ENCODE measurements at regions not wholly inside any gene's neighbourhood (a gene's known extent, or its start where the extent isn't known, plus 50 kb on each side); places are given as distances from the start of the nearest gene placed in this dataset.

DNA sequence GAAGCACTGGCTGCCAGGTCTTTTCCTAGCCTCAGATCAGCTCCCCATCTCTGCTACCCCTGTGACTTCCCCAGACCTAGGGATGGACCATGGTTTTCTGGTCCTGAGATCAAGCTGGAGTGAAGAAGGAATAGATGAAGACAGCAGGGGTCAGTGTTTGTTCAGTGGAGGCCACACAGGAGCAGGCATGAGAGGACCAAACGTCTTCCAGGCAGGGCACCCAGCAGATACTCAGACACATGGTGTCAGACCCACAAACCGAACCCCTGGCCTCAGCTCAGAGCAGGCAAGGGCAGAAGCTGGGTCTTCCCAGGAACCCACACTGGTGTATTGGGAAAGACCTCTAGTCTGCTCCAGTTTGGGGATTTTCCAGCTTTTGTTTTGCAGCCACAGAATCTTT is 189.7 kb downstream of the IRX5 start:
- peak; percentile 36 for DNase-seq

DNA sequence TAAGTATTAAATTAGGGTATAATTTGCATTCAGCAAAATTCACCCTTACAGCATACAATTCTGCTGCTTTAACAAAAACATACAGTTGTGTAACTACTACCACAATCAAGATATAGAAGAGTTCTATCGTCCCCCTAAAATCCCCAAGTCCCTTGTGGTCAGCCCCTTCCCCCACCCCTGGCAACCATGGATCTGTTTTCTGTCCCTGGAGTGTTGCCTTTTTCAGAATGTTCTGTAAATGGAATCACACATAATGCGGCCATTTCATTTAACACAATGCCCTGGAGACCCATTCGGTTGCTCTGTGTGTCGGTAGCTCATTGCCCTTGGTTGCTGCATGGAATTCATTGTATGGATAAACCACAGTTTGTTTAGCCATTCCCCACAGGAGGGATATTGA is 190.2 kb downstream of the IRX5 start:
- peak; percentile 46 for DNase-seq

DNA sequence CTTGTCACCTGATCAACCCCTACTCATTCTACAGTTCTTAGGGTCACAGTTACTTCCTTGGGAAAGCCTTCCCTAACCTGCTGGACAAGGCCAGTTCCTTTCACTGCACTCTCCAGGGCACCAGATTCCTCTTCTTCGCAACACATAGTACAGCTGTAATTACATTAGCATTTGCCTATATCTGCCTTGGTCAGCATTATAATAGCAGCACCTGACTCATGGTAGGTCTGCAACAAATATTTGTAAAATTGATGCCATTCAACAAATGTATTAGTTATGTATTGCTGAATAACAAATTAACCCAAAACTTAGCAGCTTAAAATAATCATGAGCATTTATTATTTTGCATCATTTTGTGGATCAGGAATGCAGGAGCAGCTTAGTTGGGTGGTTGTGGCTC is 193.0 kb downstream of the IRX5 start:
- no peak for DNase-seq

DNA sequence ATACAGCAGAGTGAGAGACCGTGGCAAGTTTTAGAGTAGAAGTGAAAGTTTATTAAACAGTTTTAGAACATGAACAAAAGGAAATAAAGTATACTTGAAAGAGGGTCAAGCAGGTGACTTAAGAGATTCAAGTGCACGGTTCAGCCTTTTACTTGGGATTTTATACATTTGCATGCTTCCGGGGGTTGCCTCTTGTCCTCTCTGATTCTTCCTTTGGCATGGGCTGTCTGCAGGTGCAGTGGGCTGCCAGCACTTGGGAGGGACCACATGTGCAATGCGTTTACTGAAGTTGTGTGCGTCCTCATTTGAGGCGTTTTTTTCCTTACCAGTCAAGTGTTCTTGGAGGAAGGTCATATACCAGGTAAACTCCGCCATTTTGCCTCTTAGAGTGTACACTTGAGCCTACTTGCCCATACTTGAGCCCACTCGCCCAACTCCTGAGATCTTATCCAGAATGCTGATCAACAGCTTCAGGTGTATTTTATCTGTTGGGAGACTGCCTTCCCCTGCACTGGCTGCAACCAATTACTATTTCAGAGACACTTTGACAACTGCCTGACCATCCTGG is 195.2 kb downstream of the IRX5 start:
- DNase-seq = no peak

DNA sequence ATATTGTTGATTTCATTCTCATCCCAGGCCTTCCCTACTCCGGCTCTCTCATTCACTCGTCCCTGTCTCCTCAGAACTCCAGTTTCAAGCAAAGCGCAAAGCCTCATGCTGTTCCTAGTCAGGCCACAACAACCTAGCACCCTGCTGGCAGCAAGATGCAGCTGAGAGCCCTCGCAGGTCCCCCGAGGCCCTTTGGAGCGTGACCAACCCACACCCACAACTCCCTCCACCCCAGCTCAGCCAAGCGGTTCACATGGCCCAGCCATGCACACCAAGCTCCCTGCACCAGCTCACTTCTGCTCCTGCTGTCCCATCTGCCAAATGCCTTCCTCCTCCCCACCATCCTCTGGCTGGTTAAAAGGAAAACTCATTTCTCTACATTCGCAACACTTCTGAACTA is 195.8 kb downstream of the IRX5 start:
- DNase-seq = no peak

DNA sequence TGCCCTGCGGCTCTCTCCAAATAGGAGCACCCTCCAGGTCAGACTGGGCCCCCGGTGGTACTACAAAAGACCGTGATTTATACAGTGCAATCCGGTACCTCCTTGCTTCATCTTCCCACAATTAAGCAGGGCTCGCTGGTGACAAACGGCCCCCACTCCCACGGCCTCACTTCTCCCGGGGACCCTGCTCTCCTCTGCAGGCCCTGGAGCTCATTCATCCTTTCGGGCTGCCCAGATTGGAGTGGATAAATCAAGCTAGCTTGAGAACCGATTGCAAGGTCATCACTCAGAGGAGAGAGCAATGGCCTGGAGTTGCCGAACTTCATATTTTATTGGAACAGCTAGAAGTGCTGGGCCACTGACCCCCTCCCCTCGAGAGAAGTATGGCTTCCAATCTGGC is 193.5 kb upstream of the IRX6 start:
- DNase-seq = no peak

DNA sequence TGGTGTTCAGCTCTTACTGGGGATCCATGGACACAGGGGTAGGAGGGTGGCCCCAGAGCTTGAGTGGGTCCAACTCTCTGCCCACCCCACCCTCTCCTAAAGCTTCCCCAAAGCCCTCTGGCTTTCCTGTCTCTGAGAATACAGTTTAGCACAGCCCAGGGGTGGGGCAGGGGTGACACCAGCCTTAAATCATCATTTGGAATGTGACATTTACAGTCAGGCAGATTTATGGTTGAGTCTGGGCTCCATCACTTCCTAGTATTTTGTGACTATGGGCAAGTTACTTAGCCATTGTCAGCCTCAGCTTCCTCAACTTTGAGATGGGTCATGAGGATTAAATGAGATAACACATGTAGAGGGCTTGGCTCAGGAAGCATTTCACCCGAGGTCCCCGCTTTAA is 193.1 kb upstream of the IRX6 start:
- no peak for DNase-seq

DNA sequence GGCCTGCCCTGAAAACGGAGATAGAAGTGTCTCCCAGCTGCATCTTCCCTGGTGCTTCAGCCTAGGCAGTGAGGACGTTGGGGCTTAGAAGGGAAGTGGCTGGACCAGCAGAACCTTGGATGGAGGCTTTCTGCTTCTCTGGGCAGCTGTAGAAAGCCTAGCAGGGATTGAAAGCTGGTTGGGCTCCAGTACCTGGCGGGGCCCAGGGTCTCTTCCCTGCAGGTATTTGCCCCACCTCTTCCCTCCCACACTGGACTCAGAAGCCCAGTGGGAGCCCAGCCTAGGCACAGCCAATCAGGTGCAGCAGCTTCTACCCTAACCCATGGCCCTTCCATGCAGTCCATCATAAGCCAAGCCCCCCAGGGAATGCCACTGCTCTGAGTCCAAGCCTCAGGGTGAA is 190.3 kb upstream of the IRX6 start:
- no peak for DNase-seq

DNA sequence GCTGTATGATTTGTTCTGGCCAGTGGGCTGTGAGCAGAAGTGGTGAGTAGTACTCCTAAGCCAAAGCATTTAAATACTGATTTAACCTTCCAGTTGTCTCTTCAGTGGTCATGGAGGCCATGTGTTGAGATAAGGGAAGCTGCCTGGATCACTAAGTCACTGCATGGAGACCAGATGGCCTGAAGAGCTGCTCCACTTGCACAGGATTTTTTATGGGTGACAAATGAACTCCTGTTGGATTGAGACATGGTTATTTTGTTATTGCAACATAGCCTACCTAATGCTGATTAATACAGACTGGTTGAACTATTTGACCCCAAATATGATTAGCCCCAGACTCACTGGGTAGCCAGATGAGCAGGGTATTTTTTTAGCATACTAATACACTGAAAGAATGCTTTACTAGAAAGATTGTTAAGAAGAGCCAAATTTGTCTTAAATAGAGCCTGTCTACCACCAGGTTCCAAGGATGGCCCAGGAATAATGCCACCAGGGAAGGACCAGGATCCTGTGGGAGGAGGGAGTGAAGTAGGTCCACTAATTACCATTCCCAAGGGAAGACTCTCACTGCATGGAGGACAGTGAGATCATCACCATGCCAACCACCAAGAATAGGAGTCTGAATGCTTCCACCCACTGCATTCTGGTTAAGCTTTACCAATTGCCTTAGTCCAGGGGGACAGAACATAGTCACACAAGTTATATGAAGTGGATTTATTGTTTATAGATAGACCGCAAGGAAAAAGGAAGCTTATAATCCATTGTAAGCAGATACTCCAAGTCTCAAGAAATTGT is 187.4 kb upstream of the IRX6 start:
- DNase-seq = no peak

DNA sequence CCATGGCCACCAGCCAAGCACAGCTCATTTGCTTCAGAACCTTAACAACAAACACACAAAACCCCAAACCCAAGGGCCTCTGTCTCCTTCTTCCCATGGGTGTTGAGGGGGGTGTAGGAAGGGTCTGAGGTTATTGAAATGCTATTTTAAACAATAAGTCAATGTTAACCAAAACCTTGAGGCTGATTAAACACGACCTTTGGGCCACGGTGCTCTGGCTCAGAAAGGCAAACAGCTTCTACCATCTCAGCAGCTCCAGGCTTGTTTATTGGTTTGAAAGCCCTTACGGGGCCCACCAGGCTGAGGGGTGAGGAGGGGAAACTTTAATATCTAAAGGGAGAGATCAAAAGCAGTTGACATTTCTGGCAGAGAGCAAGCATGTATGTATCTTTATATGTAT is 185.7 kb upstream of the IRX6 start:
- DNase-seq = no peak

DNA sequence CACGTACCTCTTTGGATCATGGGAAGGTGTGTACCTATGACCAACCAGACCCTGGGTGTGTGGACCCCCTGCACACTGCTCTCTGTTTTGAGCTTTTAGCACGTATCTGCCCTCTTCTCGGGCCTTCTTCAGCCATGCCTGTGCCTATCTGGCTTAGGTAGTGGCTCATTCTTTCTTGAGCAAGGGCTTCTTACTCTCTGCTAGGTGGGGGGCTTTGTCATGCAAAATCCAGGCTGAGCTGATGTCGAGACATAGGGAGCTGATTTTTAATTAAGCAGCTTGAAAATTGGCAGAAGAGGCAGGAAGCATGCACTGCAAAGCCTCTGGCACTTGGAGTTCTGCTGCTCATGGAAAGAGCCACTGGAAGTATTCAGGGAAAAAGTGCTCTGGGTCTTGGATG is 181.6 kb upstream of the IRX6 start:
- DNase-seq = no peak

DNA sequence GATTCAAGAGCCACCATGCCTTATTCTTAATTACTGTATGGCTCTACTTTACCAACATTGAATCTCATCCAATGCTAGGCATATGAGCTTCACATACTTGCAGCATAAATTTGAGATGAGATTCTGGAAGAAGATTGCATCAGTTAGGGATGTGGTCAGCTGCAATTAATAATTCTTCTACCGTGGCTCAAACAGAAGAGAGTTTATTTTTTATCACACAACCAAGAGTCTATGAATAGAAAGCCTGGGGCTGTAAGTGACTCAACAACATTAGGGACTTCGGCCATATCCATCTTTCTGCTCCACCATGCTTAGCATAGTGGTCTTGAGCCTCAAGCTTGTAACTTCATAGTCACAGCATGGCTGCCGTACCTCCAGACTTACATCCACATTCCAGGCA is 179.4 kb upstream of the IRX6 start:
- no peak for DNase-seq

DNA sequence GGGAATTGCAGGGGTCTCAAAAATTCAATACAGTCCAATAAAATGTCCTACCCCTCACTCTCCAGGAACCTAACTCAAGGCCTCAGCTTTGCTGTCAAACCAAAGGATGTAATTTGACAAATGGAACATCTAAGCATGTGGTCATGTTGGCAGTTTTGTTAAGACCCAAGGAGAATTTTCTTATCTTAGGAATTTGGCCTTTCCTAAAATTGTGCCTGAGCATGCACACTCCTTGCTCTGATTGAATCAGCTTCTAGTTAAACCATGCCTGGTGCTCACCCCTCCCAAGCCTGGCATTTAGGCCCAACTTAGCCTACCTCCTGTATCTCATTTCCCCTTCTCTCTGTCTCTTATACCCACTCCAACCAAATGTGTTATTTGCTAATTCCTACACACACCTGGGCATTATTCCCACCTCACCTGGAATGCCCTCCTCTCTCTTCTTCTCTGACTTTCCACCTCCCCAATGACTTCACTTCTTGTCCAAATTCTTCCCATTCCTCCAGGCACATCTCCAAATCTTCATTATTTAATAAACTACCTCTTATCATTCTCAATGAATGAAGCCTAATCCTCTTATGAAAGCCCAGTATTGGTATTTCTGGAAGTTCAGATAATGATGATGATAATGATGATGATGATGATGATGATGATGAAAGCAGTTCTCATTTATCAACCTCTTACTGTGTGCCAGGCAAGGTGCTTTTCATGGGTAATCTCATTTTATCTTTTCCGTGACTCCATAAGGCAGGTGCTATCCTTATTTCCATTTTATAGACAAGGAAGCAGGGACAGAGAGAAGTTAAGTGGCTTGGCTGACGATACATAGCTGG is 178.0 kb upstream of the IRX6 start:
- no peak for DNase-seq

DNA sequence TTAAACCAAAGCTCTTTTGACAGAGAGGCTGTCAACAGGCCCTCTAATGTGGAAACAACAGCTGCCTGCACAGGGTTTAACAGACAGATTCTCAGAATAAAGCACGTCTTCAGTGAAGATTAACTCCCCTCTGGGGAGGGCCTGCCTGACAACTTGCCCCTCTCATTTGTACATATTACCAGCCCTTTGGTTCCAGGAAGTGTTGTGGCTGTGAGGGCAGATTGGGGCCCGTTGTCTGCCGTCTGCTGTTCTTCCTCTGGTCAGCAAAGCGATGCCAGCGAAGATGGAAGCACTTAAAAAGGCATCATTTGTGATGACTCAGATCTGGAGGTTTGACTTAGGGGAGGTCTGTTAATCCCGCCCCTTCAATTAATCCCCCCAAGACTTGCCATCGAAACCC is 177.0 kb upstream of the IRX6 start:
- peak; percentile 52 for DNase-seq

DNA sequence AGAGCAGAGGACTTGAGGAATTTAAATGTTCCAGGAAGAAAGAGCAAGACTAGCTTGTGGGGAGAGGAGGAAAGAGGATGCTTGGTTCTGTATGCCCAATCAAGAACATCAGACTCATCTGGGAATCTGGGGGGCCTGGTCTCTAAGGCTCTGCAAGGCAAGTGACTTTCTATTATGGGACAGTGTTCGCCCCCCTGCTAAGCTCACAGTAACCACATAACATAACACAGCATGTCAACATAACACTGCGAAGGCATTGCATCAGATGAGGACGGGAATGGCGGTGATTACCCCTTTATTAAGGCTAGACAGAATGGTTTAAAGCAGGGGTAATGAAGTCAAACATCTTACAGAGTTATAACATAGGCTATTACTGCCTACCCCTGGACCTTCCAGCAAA is 176.6 kb upstream of the IRX6 start:
- DNase-seq = no peak

DNA sequence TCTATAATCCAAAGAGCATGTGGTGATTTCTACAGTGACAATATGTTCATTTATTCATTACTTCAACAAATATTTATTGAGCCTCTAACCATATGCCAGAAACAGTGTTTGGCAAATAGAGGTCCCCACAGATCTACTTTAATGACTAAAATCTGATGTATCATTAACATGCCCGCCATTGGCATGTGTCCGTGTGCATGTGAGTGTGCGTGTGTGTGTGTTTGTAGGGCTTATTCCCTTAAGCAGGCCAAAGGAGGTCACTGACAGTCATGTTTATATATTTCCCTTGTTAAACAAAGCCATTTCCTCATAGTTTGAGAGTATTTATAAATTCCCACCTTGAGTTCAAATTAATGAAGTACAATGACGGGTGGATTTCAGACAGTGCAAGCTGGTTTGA is 174.4 kb upstream of the IRX6 start:
- no peak for DNase-seq

DNA sequence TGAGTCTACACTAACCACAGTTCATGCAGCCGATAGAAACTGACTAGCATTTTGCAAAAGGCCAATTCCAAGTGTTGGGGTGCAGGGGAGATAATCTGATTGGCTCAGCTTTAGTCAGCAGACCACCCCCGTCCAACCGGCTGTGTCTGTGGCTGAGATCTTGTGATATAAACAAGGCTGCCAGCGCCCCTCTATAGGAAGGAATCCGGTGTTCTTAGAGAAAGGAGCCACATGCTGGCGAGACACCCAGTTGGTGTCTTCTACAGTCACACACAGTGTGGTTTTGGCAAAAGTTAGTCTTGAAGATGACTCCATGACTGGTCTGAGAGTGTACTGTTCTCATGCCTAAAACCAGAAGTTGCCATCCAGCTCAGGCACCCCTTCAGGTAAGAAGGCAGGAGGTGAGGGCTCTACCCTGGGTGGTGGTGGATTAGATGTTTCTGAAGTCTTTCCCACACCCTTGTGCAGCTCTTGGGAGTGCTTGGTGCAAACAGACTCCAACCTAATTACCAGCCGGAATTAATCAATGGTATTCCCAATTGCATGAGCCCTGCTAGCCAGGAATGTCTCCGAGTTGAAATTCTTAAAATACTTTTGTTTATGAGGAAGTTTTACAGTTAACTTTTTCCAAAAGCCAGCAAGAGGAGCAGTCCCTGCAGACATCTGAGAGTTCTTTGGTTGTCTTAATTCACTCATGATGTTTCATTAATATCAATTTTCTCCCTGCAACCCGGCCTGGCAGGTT is 172.3 kb upstream of the IRX6 start:
- DNase-seq = no peak

DNA sequence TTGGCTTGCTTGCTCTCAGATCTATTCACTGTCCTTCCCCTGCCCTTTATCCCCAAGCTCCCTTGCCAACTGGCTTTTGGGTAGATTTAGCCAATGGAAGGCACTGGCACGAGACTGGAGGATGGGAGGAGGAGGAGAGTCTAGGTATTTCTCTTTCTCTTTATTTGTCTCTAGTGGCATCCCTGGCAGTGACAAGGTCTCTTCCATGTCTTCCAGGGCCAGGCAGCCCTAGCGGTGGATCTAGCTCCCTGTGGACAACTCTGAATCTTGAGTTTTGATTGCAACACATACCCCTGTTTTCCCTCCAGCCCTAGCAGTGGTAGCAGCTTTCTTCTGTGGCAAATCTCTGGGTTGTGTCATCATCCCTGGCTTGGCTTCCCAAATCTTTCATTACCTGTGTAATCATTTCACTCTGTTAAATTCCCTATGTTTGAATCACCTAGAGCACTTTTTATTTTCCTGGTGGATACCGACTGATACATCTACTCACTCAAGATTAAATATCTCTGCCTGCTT is 171.1 kb upstream of the IRX6 start:
- DNase-seq = no peak

DNA sequence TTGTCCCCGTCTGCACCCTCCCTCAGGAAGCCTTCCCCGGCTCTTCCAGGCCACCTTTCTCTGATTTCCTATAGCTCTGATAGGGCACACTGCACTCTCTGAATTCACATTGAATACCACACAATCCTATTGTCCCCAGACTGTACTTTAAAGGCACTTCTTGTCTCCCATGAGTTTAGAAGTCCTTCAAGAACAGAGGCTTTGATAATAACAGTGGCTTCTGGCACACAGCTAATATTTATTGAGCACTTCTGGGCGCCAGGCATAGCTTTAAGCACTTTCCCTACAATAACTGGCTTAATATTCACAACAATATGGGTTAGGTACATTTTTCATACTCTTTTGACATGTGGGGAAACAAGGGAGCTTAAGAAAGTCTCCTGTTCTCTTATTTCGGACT is 169.7 kb upstream of the IRX6 start:
- no peak for DNase-seq

DNA sequence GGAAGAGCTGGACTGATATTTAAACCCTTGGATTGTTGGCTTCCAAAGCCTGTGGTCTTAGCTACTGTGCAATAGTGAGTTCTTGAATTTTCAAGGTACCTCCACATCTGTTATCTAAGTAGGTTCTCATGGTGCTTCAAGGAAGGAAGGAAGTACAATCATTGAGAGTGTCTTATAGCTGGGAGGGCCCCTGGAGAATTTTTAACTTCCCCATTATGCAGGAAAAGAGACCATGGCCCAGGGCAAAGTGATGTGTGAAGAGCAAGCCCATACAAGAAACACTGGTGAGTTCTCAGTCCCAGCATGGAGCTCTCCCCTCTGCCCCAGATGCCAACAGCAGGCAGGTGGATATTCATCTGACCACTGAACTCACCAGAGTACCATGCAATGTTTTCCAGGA is 169.0 kb upstream of the IRX6 start:
- DNase-seq = no peak

DNA sequence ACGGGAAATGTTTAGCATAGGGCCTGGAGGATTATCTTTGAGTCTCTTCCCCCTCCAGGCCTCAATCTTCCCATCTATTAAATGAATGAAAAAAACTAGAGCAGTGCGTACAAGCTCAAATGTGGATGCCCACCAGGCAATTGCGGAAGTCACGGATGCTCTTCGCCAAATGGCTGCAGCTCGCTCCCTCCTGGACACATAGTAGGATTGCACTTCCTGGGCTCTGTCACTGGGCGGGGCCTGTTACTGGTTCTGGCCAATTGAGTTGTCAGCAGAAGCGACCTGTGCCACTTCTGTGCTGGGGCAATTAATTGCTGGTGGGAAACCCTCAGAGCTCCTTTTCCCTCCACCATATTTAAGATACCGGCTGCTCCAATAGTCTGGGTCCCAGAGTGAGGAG is 168.2 kb upstream of the IRX6 start:
- DNase-seq = no peak

DNA sequence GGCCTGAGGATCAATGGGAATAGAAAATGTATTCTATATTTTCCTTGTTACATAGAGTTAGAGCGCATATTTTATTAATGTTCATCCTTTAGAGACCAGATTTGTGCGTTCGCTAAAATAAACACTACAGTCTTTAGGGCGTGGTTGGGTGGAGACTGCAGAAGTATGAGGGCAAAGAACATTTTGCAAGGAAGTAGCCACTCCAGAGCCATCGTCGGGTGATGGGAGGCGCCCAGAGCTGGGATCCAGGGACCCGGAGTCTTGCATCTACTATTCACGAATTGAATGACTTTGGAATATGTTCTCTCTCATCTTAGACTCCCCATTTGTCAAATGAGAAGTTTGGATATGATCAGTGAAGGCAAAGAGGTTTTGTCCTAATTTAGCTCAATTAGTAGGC is 154.2 kb upstream of the IRX6 start:
- no peak for DNase-seq

DNA sequence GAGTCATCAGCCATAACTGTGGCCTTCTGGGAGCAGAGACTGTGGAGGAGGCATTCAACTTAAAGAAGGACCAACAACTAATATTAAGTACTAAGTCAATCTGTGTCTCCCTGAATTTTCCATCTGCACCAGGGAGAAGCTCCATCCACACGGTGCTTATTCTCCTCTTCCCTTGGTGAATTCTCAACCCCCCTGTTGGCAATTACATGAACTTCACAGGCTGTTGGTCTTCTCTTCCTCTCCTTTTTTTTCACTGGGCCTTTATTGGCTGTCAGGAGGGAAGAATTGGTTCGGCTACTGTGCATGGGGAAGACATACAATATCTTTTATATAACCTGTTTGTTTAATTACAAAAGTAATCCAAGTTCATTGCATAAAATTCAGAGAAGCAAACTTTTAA is 152.8 kb upstream of the IRX6 start:
- no peak for DNase-seq

All from right hindlimb (tissue), 1 donor.